ENCODE measurements at regions not wholly inside any gene's neighbourhood (a gene's known extent, or its start where the extent isn't known, plus 50 kb on each side); places are given as distances from the start of the nearest gene placed in this dataset.

- H3K4me3 ChIP-seq (ENCODE audit: low read depth, low read length): peak overlapping the region; percentile 46
- TF ChIP-seq CTCF (IDR thresholded peaks at IDR 0.05): no peak
- H3K27me3 ChIP-seq (ENCODE audit: control insufficient read depth, insufficient read depth, low read length): no peaks in the 10 kb centered on the region
- peak overlapping the region; percentile 52 for H3K4me2 ChIP-seq (ENCODE audit: low read length)
- H3K9me3 ChIP-seq (ENCODE audit: control insufficient read depth, low read length): no peaks in the 10 kb centered on the region
- peak overlapping the region; percentile 66 for H3K27ac ChIP-seq
- no peak overlapping the region for H3K9ac ChIP-seq
- H3K36me3 ChIP-seq (ENCODE audit: control insufficient read depth, insufficient read depth, low read length): no peaks in the 10 kb centered on the region
- peaks cover 13% of the 10 kb centered on the region for H3K4me1 ChIP-seq
- peak overlapping the region; percentile 43 for H2AFZ ChIP-seq
- no peaks in the 10 kb centered on the region for H3K79me2 ChIP-seq
Measured at GRCh38 chr6:22043284-22043962, 253.4 kb downstream of the PRL start.

- no peak overlapping the region for H2AFZ ChIP-seq
- TF ChIP-seq CTCF (IDR thresholded peaks at IDR 0.05): no peak
- no peak overlapping the region for H3K9ac ChIP-seq
- H3K27me3 ChIP-seq (ENCODE audit: control insufficient read depth, insufficient read depth, low read length): no peaks in the 10 kb centered on the region
- no peak overlapping the region for H3K4me3 ChIP-seq (ENCODE audit: low read depth, low read length)
- no peaks in the 10 kb centered on the region for H3K36me3 ChIP-seq (ENCODE audit: control insufficient read depth, insufficient read depth, low read length)
- H3K27ac ChIP-seq: no peak overlapping the region
- no peaks in the 10 kb centered on the region for H3K79me2 ChIP-seq
- H3K4me1 ChIP-seq: peaks cover 13% of the 10 kb centered on the region
- no peaks in the 10 kb centered on the region for H3K9me3 ChIP-seq (ENCODE audit: control insufficient read depth, low read length)
- no peak overlapping the region for H3K4me2 ChIP-seq (ENCODE audit: low read length)
Measured at GRCh38 chr6:22045261-22045912, 251.4 kb downstream of the PRL start.

GRCh38 chr6:22049002-22049401 lies 247.8 kb downstream of the PRL start:
- no peaks in the 10 kb centered on the region for H3K4me1 ChIP-seq
- no peak overlapping the region for H2AFZ ChIP-seq
- H3K9ac ChIP-seq: no peak overlapping the region
- no peaks in the 10 kb centered on the region for H3K9me3 ChIP-seq (ENCODE audit: control insufficient read depth, low read length)
- H3K4me3 ChIP-seq (ENCODE audit: low read depth, low read length): no peak overlapping the region
- H3K27me3 ChIP-seq (ENCODE audit: control insufficient read depth, insufficient read depth, low read length): no peaks in the 10 kb centered on the region
- H3K27ac ChIP-seq: no peak overlapping the region
- TF ChIP-seq CTCF (IDR thresholded peaks at IDR 0.05): no peak
- no peaks in the 10 kb centered on the region for H3K36me3 ChIP-seq (ENCODE audit: control insufficient read depth, insufficient read depth, low read length)
- no peaks in the 10 kb centered on the region for H3K79me2 ChIP-seq
- no peak overlapping the region for H3K4me2 ChIP-seq (ENCODE audit: low read length)

GRCh38 chr6:22053391-22053997 lies 243.3 kb downstream of the PRL start:
- no peak overlapping the region for H3K27ac ChIP-seq
- no peak for TF ChIP-seq CTCF (IDR thresholded peaks at IDR 0.05)
- H3K79me2 ChIP-seq: no peaks in the 10 kb centered on the region
- H3K4me2 ChIP-seq (ENCODE audit: low read length): no peak overlapping the region
- no peaks in the 10 kb centered on the region for H3K9me3 ChIP-seq (ENCODE audit: control insufficient read depth, low read length)
- no peaks in the 10 kb centered on the region for H3K27me3 ChIP-seq (ENCODE audit: control insufficient read depth, insufficient read depth, low read length)
- no peak overlapping the region for H3K4me3 ChIP-seq (ENCODE audit: low read depth, low read length)
- no peaks in the 10 kb centered on the region for H3K4me1 ChIP-seq
- H2AFZ ChIP-seq: no peak overlapping the region
- no peaks in the 10 kb centered on the region for H3K36me3 ChIP-seq (ENCODE audit: control insufficient read depth, insufficient read depth, low read length)
- H3K9ac ChIP-seq: no peak overlapping the region
